Left ventricle myocardium inferior (tissue), 1 donor: ENCODE measurements at regions not wholly inside any gene's neighbourhood (a gene's known extent, or its start where the extent isn't known, plus 50 kb on each side); places are given as distances from the start of the nearest gene placed in this dataset.

Experiments
- DNase-seq: peaks from one replicate; pipeline ENCODE4 v3.0.0-alpha.2; 2020
- H3K27ac ChIP-seq: fragments of 200-600 bp; replicated peaks from 2 replicates; pipeline ENCODE4 v1.8.0; 2021
- H3K27me3 ChIP-seq: fragments of 200-600 bp; 2 replicates; pipeline ENCODE4 v1.8.0; 2021; ENCODE audit warnings: low read depth
- H3K36me3 ChIP-seq: fragments of 200-600 bp; 2 replicates; pipeline ENCODE4 v1.8.0; 2021
- H3K4me1 ChIP-seq: fragments of 200-600 bp; 2 replicates; pipeline ENCODE4 v1.8.0; 2021
- H3K4me3 ChIP-seq: fragments of 200-600 bp; 2 replicates; pipeline ENCODE4 v1.8.0; 2021; ENCODE audit warnings: mild to moderate bottlenecking, moderate library complexity
- H3K9me3 ChIP-seq: fragments of 200-600 bp; replicated peaks from 2 replicates; pipeline ENCODE4 v1.8.0; 2021
- CTCF ChIP-seq: fragments of 200-600 bp; IDR thresholded peaks from 2 replicates; pipeline ENCODE4 v1.8.0; 2021; ENCODE audit warnings: antibody characterized with exemption, mild to moderate bottlenecking, borderline replicate concordance
- intact Hi-C: fragments of 100-400 bp; cut with micrococcal nuclease; formaldehyde crosslinking; loops from one replicate; pipeline ENCODE4 v1.11.0; 2022
- donor health status: DM: no; HTN: yes; CAD: no; lungs with severe emphysema.

- no peak overlapping the region for H3K27ac ChIP-seq
- no peaks in the 10 kb centered on the region for H3K4me1 ChIP-seq
- intact Hi-C loops = no loop called here
- no peak overlapping the region for H3K4me3 ChIP-seq
- no peaks in the 10 kb centered on the region for H3K36me3 ChIP-seq
- no peak for TF ChIP-seq CTCF
- H3K27me3 ChIP-seq = peaks cover 15% of the 10 kb centered on the region
- no peaks in the 10 kb centered on the region for H3K9me3 ChIP-seq
- DNase-seq = no peak
These were observed 505.4 kb upstream of the FAM241A start for GRCh38 chr4:111639876-111640275.

GRCh38 chr4:111641813-111642579 is 503.3 kb upstream of the FAM241A start:
- Histone ChIP-seq H3K27ac (no peak overlapping the region), H3K36me3 (no peaks in the 10 kb centered on the region), H3K4me3 (no peak overlapping the region), H3K4me1 (no peaks in the 10 kb centered on the region), H3K9me3 (no peaks in the 10 kb centered on the region), H3K27me3 (peaks cover 11% of the 10 kb centered on the region)
- peak; percentile 71 for TF ChIP-seq CTCF
- intact Hi-C loops = no loop called here
- no peak for DNase-seq

- Histone ChIP-seq H3K4me1 (no peaks in the 10 kb centered on the region), H3K36me3 (no peaks in the 10 kb centered on the region), H3K9me3 (no peaks in the 10 kb centered on the region), H3K27me3 (no peaks in the 10 kb centered on the region), H3K27ac (no peak overlapping the region), H3K4me3 (no peak overlapping the region)
- intact Hi-C loops = no loop called here
- DNase-seq = no peak
- TF ChIP-seq CTCF = no peak
These were observed 497.2 kb upstream of the FAM241A start for GRCh38 chr4:111648056-111648455.

- intact Hi-C loops = no loop called here
- Histone ChIP-seq H3K36me3 (no peaks in the 10 kb centered on the region), H3K27me3 (no peaks in the 10 kb centered on the region), H3K4me3 (no peak overlapping the region), H3K4me1 (no peaks in the 10 kb centered on the region), H3K27ac (no peak overlapping the region), H3K9me3 (no peaks in the 10 kb centered on the region)
- DNase-seq = no peak
- no peak for TF ChIP-seq CTCF
These were observed 495.9 kb upstream of the FAM241A start for GRCh38 chr4:111649308-111649707.

GRCh38 chr4:111650146-111650545 is 495.1 kb upstream of the FAM241A start:
- H3K27ac ChIP-seq = no peak overlapping the region
- no peak for DNase-seq
- H3K4me3 ChIP-seq = no peak overlapping the region
- H3K36me3 ChIP-seq = no peaks in the 10 kb centered on the region
- no peaks in the 10 kb centered on the region for H3K4me1 ChIP-seq
- H3K9me3 ChIP-seq = no peaks in the 10 kb centered on the region
- intact Hi-C loops = no loop called here
- no peak for TF ChIP-seq CTCF
- H3K27me3 ChIP-seq = no peaks in the 10 kb centered on the region
